GM23338 (cell line): ENCODE measurements at regions not wholly inside any gene's neighbourhood (a gene's known extent, or its start where the extent isn't known, plus 50 kb on each side); places are given as distances from the start of the nearest gene placed in this dataset.

Source experiments
- CREB1 ChIP-seq: fragments of 250-450 bp; sonication (Bioruptor Pico); IDR thresholded peaks from 2 replicates; pipeline ENCODE4 v1.5.0; 2020; ENCODE audit warnings: low read depth, mild to moderate bottlenecking, moderate library complexity
- CTCF ChIP-seq, 2 experiments: fragments of 200-600 bp in 1 of 2; sonication (generic) in 1 of 2; conservative IDR thresholded peaks; 2 replicates each; pipeline versions ENCODE4 v1.5.1 to v1.6.1; 2016 to 2017; ENCODE audit warnings: antibody characterized with exemption in 2 of 2, low read depth in 2 of 2, mild to moderate bottlenecking in 2 of 2, moderate library complexity in 1 of 2
- ETS1 ChIP-seq: IDR thresholded peaks from 2 replicates; pipeline ENCODE4 v1.6.1; 2016; ENCODE audit warnings: antibody characterized with exemption
- EZH2 ChIP-seq: fragments of 200-600 bp; sonication (generic); IDR thresholded peaks from one replicate; pipeline ENCODE4 v1.8.0; 2017; ENCODE audit warnings: antibody characterized with exemption, mild to moderate bottlenecking, low read depth; ENCODE audit not compliant: unreplicated experiment

GRCh38 chr12:28857369-28857768 lies 291.7 kb upstream of the FAR2 start:
- TF ChIP-seq CTCF (conservative IDR thresholded peaks at IDR 0.05; ENCODE audit: low read depth in 2 of 2) (no peak), EZH2 (no peak), ETS1 (no peak), CREB1 (CRISPR knock-in tag) (no peak)
